HEK293T (cell line): ENCODE measurements at regions not wholly inside any gene's neighbourhood (a gene's known extent, or its start where the extent isn't known, plus 50 kb on each side); places are given as distances from the start of the nearest gene placed in this dataset.

ENCODE experiments used
- CTCF ChIA-PET: fragments of 350-600 bp; formaldehyde crosslinking; extraction: SDS; loops from one replicate; lab custom pipeline; 2021; ENCODE audit warnings: antibody characterized with exemption, inconsistent platforms; lab: Yijun Ruan, JAX
- POLR2A ChIA-PET: fragments of 350-600 bp; formaldehyde crosslinking; extraction: SDS; loops from one replicate; lab custom pipeline; 2020; ENCODE audit warnings: antibody characterized with exemption, inconsistent platforms; lab: Yijun Ruan, JAX
- DNase-seq: peaks from one replicate; pipeline ENCODE4 v3.0.0; 2012; ENCODE audit warnings: mixed read lengths; ENCODE audit errors: extremely low spot score
- ARNT ChIP-seq: fragments of 450-650 bp; IDR thresholded peaks from 2 replicates; pipeline ENCODE4 v1.6.1; 2017; ENCODE audit warnings: mild to moderate bottlenecking
- BHLHE40 ChIP-seq: fragments of 450-650 bp; IDR thresholded peaks from 2 replicates; pipeline ENCODE4 v1.6.1; 2016; ENCODE audit warnings: mild to moderate bottlenecking, moderate library complexity, borderline replicate concordance
- CTBP1 ChIP-seq: fragments of 450-650 bp; IDR thresholded peaks from 2 replicates; pipeline ENCODE4 v1.6.1; 2016; ENCODE audit warnings: borderline replicate concordance
- ELF4 ChIP-seq: fragments of 450-650 bp; IDR thresholded peaks from 2 replicates; pipeline ENCODE4 v1.6.1; 2017; ENCODE audit warnings: antibody characterized with exemption
- FOXA1 ChIP-seq: fragments of 450-650 bp; IDR thresholded peaks from 2 replicates; pipeline ENCODE4 v1.6.1; 2016; ENCODE audit warnings: mild to moderate bottlenecking
- FOXK2 ChIP-seq: fragments of 450-650 bp; IDR thresholded peaks from 2 replicates; pipeline ENCODE4 v1.6.1; 2016; ENCODE audit warnings: mild to moderate bottlenecking
- FOXM1 ChIP-seq: fragments of 450-650 bp; IDR thresholded peaks from 2 replicates; pipeline ENCODE4 v1.6.1; 2017; ENCODE audit warnings: mild to moderate bottlenecking, borderline replicate concordance
- HDGF ChIP-seq: fragments of 450-650 bp; IDR thresholded peaks from 2 replicates; pipeline ENCODE4 v1.6.1; 2017; ENCODE audit warnings: antibody characterized with exemption, borderline replicate concordance
- L3MBTL2 ChIP-seq: fragments of 450-650 bp; conservative IDR thresholded peaks from 2 replicates; pipeline ENCODE4 v1.6.1; 2016; ENCODE audit warnings: mild to moderate bottlenecking
- LEF1 ChIP-seq: fragments of 450-650 bp; IDR thresholded peaks from 2 replicates; pipeline ENCODE4 v1.6.1; 2017; ENCODE audit warnings: mild to moderate bottlenecking, borderline replicate concordance
- NFRKB ChIP-seq: fragments of 450-650 bp; IDR thresholded peaks from 2 replicates; pipeline ENCODE4 v1.6.1; 2016; ENCODE audit warnings: mild to moderate bottlenecking, moderate library complexity
- PKNOX1 ChIP-seq: fragments of 450-650 bp; IDR thresholded peaks from 2 replicates; pipeline ENCODE4 v1.6.1; 2016
- SP1 ChIP-seq: fragments of 450-650 bp; IDR thresholded peaks from 2 replicates; pipeline ENCODE4 v1.6.1; 2017
- SUZ12 ChIP-seq: fragments of 450-650 bp; IDR thresholded peaks from 2 replicates; pipeline ENCODE4 v1.6.1; 2016; ENCODE audit warnings: mild to moderate bottlenecking
- TARDBP ChIP-seq: fragments of 450-650 bp; IDR thresholded peaks from 2 replicates; pipeline ENCODE4 v1.6.1; 2016
- ZNF384 ChIP-seq: fragments of 450-650 bp; IDR thresholded peaks from 2 replicates; pipeline ENCODE4 v1.6.1; 2016

GRCh38 chr3:161977850-161978249, 481.2 kb downstream of the OTOL1 start:
- DNase-seq: no peak
- no peak for TF ChIP-seq LEF1
- TF ChIP-seq FOXK2: no peak
- TF ChIP-seq BHLHE40: no peak
- no peak for TF ChIP-seq NFRKB
- TF ChIP-seq TARDBP: no peak
- no peak for TF ChIP-seq SUZ12
- POLR2A ChIA-PET: no interaction called here
- CTCF ChIA-PET: no interaction called here

GRCh38 chr3:161987933-161988332, 491.3 kb downstream of the OTOL1 start:
- no peak for DNase-seq
- ChIA-PET POLR2A (no interaction called here), CTCF (no interaction called here)
- TF ChIP-seq LEF1 (no peak), ZNF384 (no peak), FOXA1 (no peak), SUZ12 (no peak), TARDBP (no peak), PKNOX1 (no peak), NFRKB (no peak), FOXK2 (no peak), FOXM1 (no peak)

GRCh38 chr3:161989012-161989411, 492.4 kb downstream of the OTOL1 start:
- ChIA-PET POLR2A (no interaction called here), CTCF (no interaction called here)
- DNase-seq: no peak
- TF ChIP-seq PKNOX1 (no peak), ZNF384 (no peak), FOXK2 (no peak), ARNT (no peak), BHLHE40 (no peak), NFRKB (no peak), FOXA1 (no peak), L3MBTL2 (no peak), SP1 (no peak), FOXM1 (no peak), HDGF (no peak), SUZ12 (no peak), ELF4 (no peak), TARDBP (no peak), LEF1 (no peak)

- ChIA-PET CTCF (no interaction called here), POLR2A (no interaction called here)
- no peak for DNase-seq
- no peak for TF ChIP-seq ZNF384
- TF ChIP-seq FOXA1: no peak
- no peak for TF ChIP-seq CTBP1
- no peak for TF ChIP-seq FOXM1
- TF ChIP-seq HDGF: no peak
- TF ChIP-seq ELF4: no peak
Measured at GRCh38 chr3:161990036-161990435, 493.4 kb downstream of the OTOL1 start.

- TF ChIP-seq FOXA1 (no peak), ELF4 (no peak), L3MBTL2 (no peak), CTBP1 (no peak), SUZ12 (no peak), NFRKB (no peak), BHLHE40 (no peak)
- DNase-seq: no peak
- ChIA-PET CTCF (no interaction called here), POLR2A (no interaction called here)
Measured at GRCh38 chr3:161991901-161992540, 495.4 kb downstream of the OTOL1 start.

- ChIA-PET CTCF (no interaction called here), POLR2A (no interaction called here)
- TF ChIP-seq FOXA1: no peak
- TF ChIP-seq NFRKB: no peak
- no peak for TF ChIP-seq FOXK2
- TF ChIP-seq TARDBP: no peak
- DNase-seq: no peak
Measured at GRCh38 chr3:161999846-162000245, 503.2 kb downstream of the OTOL1 start.

- no peak for TF ChIP-seq SUZ12
- POLR2A ChIA-PET: no interaction called here
- CTCF ChIA-PET: no interaction called here
- DNase-seq: no peak
Measured at GRCh38 chr3:162007722-162008121, 511.1 kb downstream of the OTOL1 start.

GRCh38 chr3:162012633-162013032, 516.0 kb downstream of the OTOL1 start:
- no peak for TF ChIP-seq FOXK2
- TF ChIP-seq SP1: no peak
- TF ChIP-seq BHLHE40: no peak
- TF ChIP-seq ZNF384: no peak
- no peak for TF ChIP-seq ARNT
- TF ChIP-seq TARDBP: no peak
- TF ChIP-seq ELF4: no peak
- TF ChIP-seq LEF1: no peak
- TF ChIP-seq NFRKB: no peak
- TF ChIP-seq CTBP1: no peak
- TF ChIP-seq L3MBTL2: no peak
- no peak for TF ChIP-seq FOXM1
- no peak for TF ChIP-seq PKNOX1
- TF ChIP-seq HDGF: no peak
- TF ChIP-seq SUZ12: no peak
- no peak for TF ChIP-seq FOXA1

More at GRCh38 chr3:162012633-162013032, 516.0 kb downstream of the OTOL1 start:
- no peak for DNase-seq
- POLR2A ChIA-PET: no interaction called here
- CTCF ChIA-PET: no interaction called here
